K562 (cell line): ENCODE measurements at regions not wholly inside any gene's neighbourhood (a gene's known extent, or its start where the extent isn't known, plus 50 kb on each side); places are given as distances from the start of the nearest gene placed in this dataset.

Source experiments
- ATAC-seq: fragments of 200-7000 bp; cut with Tn5 transposase; 3 replicates; pipeline ENCODE4 v1.9.1; 2020; ENCODE audit warnings: moderate library complexity
- BruUV-seq: library from RNA; stranded (reverse); fragments of 400-500 nt; replicated peaks from 2 replicates; lab custom pipeline; 2021; lab: Mats Ljungman, UMichigan
- CTCF ChIA-PET: fragments of 300-600 bp; formaldehyde crosslinking; extraction: SDS; loops from one replicate; lab custom pipeline; 2021; ENCODE audit warnings: low intra/inter-chr PET ratio; lab: Yijun Ruan, JAX
- POLR2A ChIA-PET: fragments of 300-600, 350-650 bp; sonication (Branson Sonifier 250); formaldehyde crosslinking; extraction: SDS; loops from one replicate; lab custom pipeline; 2021; ENCODE audit warnings: antibody characterized with exemption, inconsistent platforms; lab: Yijun Ruan, JAX
- DNase-seq, 4 experiments: peaks; one replicate each; pipeline versions ENCODE4 v3.0.0 to v3.0.0-alpha.2; 2011 to 2018; ENCODE audit warnings: low spot score in 3 of 4, mixed read lengths in 3 of 4; ENCODE audit errors: extremely low read depth in 1 of 4
- FAIRE-seq: peaks from 2 replicates; lab custom pipeline; 2011; peaks lifted over from hg19 to GRCh38; lab: Jason Lieb, UNC
- H2AFZ ChIP-seq: 2 replicates; pipeline ENCODE4 v1.6.0; 2011; ENCODE audit warnings: low read depth, low read length, control low read depth, inconsistent platforms
- H3K27ac ChIP-seq: fragments of 200-600 bp; 3 replicates; pipeline ENCODE4 v1.8.0; 2011; ENCODE audit warnings: low read depth, mild to moderate bottlenecking, control low read depth, inconsistent platforms, low read length, moderate library complexity, mixed read lengths; ENCODE audit errors: extremely low read depth
- H3K27me3 ChIP-seq, 2 experiments: fragments of 300-600 bp in 1 of 2; 2 replicates in 1 of 2; 3 replicates in 1 of 2; pipeline versions ENCODE4 v1.6.0 to v1.8.0; 2011; ENCODE audit warnings: inconsistent platforms in 2 of 2, low read length in 2 of 2, mild to moderate bottlenecking in 1 of 2, mixed read lengths in 1 of 2, moderate library complexity in 1 of 2; ENCODE audit not compliant: control insufficient read depth in 2 of 2, insufficient read depth in 2 of 2
- H3K36me3 ChIP-seq: fragments of 300-600 bp; 3 replicates; pipeline ENCODE4 v1.8.0; 2011; ENCODE audit warnings: mild to moderate bottlenecking, low read length, inconsistent platforms; ENCODE audit not compliant: control insufficient read depth, insufficient read depth
- H3K4me1 ChIP-seq, 2 experiments: fragments of 200-600 bp in 1 of 2; replicated peaks in 1 of 2; 2 replicates in 1 of 2; 3 replicates in 1 of 2; pipeline versions ENCODE4 v1.5.1 to v1.8.0; 2011; ENCODE audit warnings: inconsistent platforms in 2 of 2, low read length in 2 of 2, mild to moderate bottlenecking in 1 of 2, mixed read lengths in 1 of 2, moderate library complexity in 1 of 2; ENCODE audit not compliant: control insufficient read depth in 2 of 2, insufficient read depth in 2 of 2
- H3K4me2 ChIP-seq: 2 replicates; pipeline ENCODE4 v1.6.1; 2011; ENCODE audit warnings: low read length, control low read depth, inconsistent platforms, mixed read lengths; ENCODE audit not compliant: insufficient read depth
- H3K4me3 ChIP-seq: fragments of 200-600 bp; sonication (generic), shearing (Covaris generic); 2 replicates; pipeline ENCODE4 v1.5.1; 2016; ENCODE audit warnings: control low read depth, inconsistent platforms
- H3K79me2 ChIP-seq: fragments of 200-600 bp; 3 replicates; pipeline ENCODE4 v1.8.0; 2011; ENCODE audit warnings: low read length, inconsistent platforms; ENCODE audit not compliant: control insufficient read depth, insufficient read depth
- H3K9ac ChIP-seq, 2 experiments: 2 replicates each; pipeline versions ENCODE4 v1.6.0 to v1.6.1; 2011; ENCODE audit warnings: low read depth in 2 of 2, low read length in 2 of 2, control low read depth in 1 of 2, inconsistent platforms in 1 of 2, mild to moderate bottlenecking in 1 of 2, mixed read lengths in 1 of 2; ENCODE audit not compliant: insufficient read depth in 1 of 2
- H3K9me1 ChIP-seq: one replicate; pipeline ENCODE4 v1.6.0; 2011; ENCODE audit warnings: inconsistent platforms, mild to moderate bottlenecking, low read length, moderate library complexity; ENCODE audit not compliant: control insufficient read depth, insufficient read depth
- H3K9me3 ChIP-seq: replicated peaks from 2 replicates; pipeline ENCODE4 v1.5.1; 2011; ENCODE audit warnings: low read depth, low read length, inconsistent platforms; ENCODE audit not compliant: control insufficient read depth, insufficient read depth
- H4K20me1 ChIP-seq: replicated peaks from 2 replicates; pipeline ENCODE4 v1.6.1; 2011; ENCODE audit warnings: low read length, inconsistent platforms, mixed read lengths; ENCODE audit not compliant: control insufficient read depth, insufficient read depth
- E2F5 ChIP-seq: sonication (generic); formaldehyde crosslinking; IDR thresholded peaks from 2 replicates; pipeline ENCODE4 v1.8.0; 2022; ENCODE audit warnings: mild to moderate bottlenecking, missing genetic modification reagents
- MIER1 ChIP-seq: fragments of 450-650 bp; IDR thresholded peaks from 2 replicates; pipeline ENCODE4 v1.6.1; 2016; ENCODE audit warnings: antibody characterized with exemption, mild to moderate bottlenecking, low read depth
- NR2F6 ChIP-seq: fragments of 450-650 bp; formaldehyde crosslinking; IDR thresholded peaks from 2 replicates; pipeline ENCODE4 v1.4.0; 2020; ENCODE audit warnings: mild to moderate bottlenecking
- REST ChIP-seq, 2 experiments: fragments of 450-650 bp; formaldehyde crosslinking in 1 of 2; IDR thresholded peaks; 2 replicates each; pipeline versions ENCODE4 v1.4.0 to v1.6.1; 2014 to 2020; ENCODE audit warnings: mild to moderate bottlenecking in 2 of 2, borderline replicate concordance in 1 of 2, low read depth in 1 of 2
- SRSF1 ChIP-seq: fragments of 200-400 bp; formaldehyde crosslinking; IDR thresholded peaks from 2 replicates; pipeline ENCODE4 v1.6.1; 2017; ENCODE audit warnings: mild to moderate bottlenecking, low read depth, low read length, moderate library complexity
- TAF7 ChIP-seq: fragments of 450-650 bp; IDR thresholded peaks from 2 replicates; pipeline ENCODE4 v1.6.1; 2016; ENCODE audit warnings: missing genetic modification characterization, missing compliant biosample characterization
- THAP7 ChIP-seq: fragments of 250-450 bp; sonication (Bioruptor Pico); IDR thresholded peaks from 2 replicates; pipeline ENCODE4 v1.5.0; 2021
- TRIM25 ChIP-seq: fragments of 450-650 bp; IDR thresholded peaks from 2 replicates; pipeline ENCODE4 v1.7.0; 2016; ENCODE audit warnings: borderline replicate concordance
- ZBTB26 ChIP-seq: fragments of 450-650 bp; formaldehyde crosslinking; IDR thresholded peaks from 2 replicates; pipeline ENCODE4 v1.4.0; 2022; ENCODE audit warnings: missing genetic modification characterization
- ZNF124 ChIP-seq: sonication (generic); formaldehyde crosslinking; IDR thresholded peaks from 2 replicates; pipeline ENCODE4 v1.8.1; 2022; ENCODE audit warnings: missing genetic modification reagents
- ZNF436 ChIP-seq: fragments of 250-450, 450-650 bp; sonication (Bioruptor Pico); formaldehyde crosslinking; IDR thresholded peaks from 2 replicates; pipeline ENCODE4 v1.7.0; 2020; ENCODE audit warnings: mild to moderate bottlenecking
- WGBS: fragments of 100-300 bp; shearing (Covaris generic); methylation state at CpG from one replicate; pipeline ENCODE4 v1.1.6; 2016; ENCODE audit warnings: low coverage, mixed read lengths; ENCODE audit not compliant: insufficient coverage; ENCODE audit errors: missing lambda C conversion rate; 5-methylcytosine and 5-hydroxymethylcytosine counted together
- in situ Hi-C: fragments of 300-500 bp; cut with MboI; formaldehyde crosslinking; loops from 4 replicates; pipeline ENCODE4 v1.15.0; 2018; ENCODE audit warnings: inconsistent platforms, mixed read lengths
- intact Hi-C: fragments of 100-400 bp; cut with micrococcal nuclease; formaldehyde crosslinking; loops from 2 replicates; pipeline ENCODE4 v1.14.2; 2022

GRCh38 chr10:23820792-23821191, 381.9 kb downstream of the OTUD1 start:
- H3K4me1 ChIP-seq: no peaks in the 10 kb centered on the region
- intact Hi-C loops (no loop called here), in situ Hi-C loops (no loop called here)
- H3K27ac ChIP-seq: no peak overlapping the region
- DNase-seq (no peak), ATAC-seq (no peak), FAIRE-seq (no peak)
- no peaks in the 10 kb centered on the region for H3K9me3 ChIP-seq
- no peaks in the 10 kb centered on the region for H3K79me2 ChIP-seq
- POLR2A ChIA-PET: no interaction called here
- WGBS: 3% methylated on average over 3 of the region's 3 CpGs
- no peaks in the 10 kb centered on the region for H3K9me1 ChIP-seq
- no TSS peak for BruUV-seq
- H3K36me3 ChIP-seq: no peaks in the 10 kb centered on the region
- no peak overlapping the region for H3K4me2 ChIP-seq
- H3K4me3 ChIP-seq: no peak overlapping the region
- H4K20me1 ChIP-seq: no peaks in the 10 kb centered on the region
- no peak overlapping the region for H2AFZ ChIP-seq
- H3K27me3 ChIP-seq: no peaks in the 10 kb centered on the region
- H3K9ac ChIP-seq: no peak overlapping the region
- CTCF ChIA-PET: no interaction called here
- TF ChIP-seq ZNF436 (CRISPR knock-in tag): no peak
- no peak for TF ChIP-seq THAP7 (CRISPR knock-in tag)
- TF ChIP-seq TAF7 (tag): no peak
- no peak for TF ChIP-seq MIER1
- no peak for TF ChIP-seq NR2F6 (CRISPR knock-in tag)
- no peak for TF ChIP-seq TRIM25
- no peak for TF ChIP-seq ZNF124 (CRISPR knock-in tag)
- TF ChIP-seq SRSF1: no peak
- no peak for TF ChIP-seq REST (IDR thresholded peaks at IDR 0.05; ENCODE audit: borderline replicate concordance)
- no peak for TF ChIP-seq REST (CRISPR knock-in tag; IDR thresholded peaks at IDR 0.05; ENCODE audit: low read depth)
- no peak for TF ChIP-seq E2F5 (CRISPR knock-in tag)
- no peak for TF ChIP-seq ZBTB26 (CRISPR knock-in tag)
